HepG2 (cell line): ENCODE measurements at regions not wholly inside any gene's neighbourhood (a gene's known extent, or its start where the extent isn't known, plus 50 kb on each side); places are given as distances from the start of the nearest gene placed in this dataset.

Experiments used
- ATAC-seq: fragments of 200-7000 bp; cut with Tn5 transposase; 3 replicates; pipeline ENCODE4 v1.9.1; 2020; ENCODE audit warnings: mild to moderate bottlenecking, moderate library complexity
- BruUV-seq: library from RNA; stranded (reverse); fragments of 400-500 nt; replicated peaks from 2 replicates; lab custom pipeline; 2021; lab: Mats Ljungman, UMichigan
- CTCF ChIA-PET: fragments of 300-600 bp; formaldehyde crosslinking; extraction: SDS; loops from one replicate; lab custom pipeline; 2021; ENCODE audit warnings: low total read pairs, inconsistent platforms, low intra/inter-chr PET ratio; lab: Yijun Ruan, JAX
- POLR2A ChIA-PET: fragments of 350-600 bp; sonication (Branson Sonifier 250); formaldehyde crosslinking; loops from one replicate; lab custom pipeline; 2020; ENCODE audit warnings: antibody characterized with exemption, inconsistent platforms; lab: Yijun Ruan, JAX
- DNase-seq: peaks from one replicate; pipeline ENCODE4 v3.0.0-alpha.2; 2015; ENCODE audit warnings: low spot score
- FAIRE-seq: peaks from 3 replicates; lab custom pipeline; 2011; peaks lifted over from hg19 to GRCh38; lab: Jason Lieb, UNC
- H2AFZ ChIP-seq: one replicate; pipeline ENCODE4 v1.6.1; 2011; ENCODE audit warnings: low read length, inconsistent platforms
- H3K27ac ChIP-seq: fragments of 300-600 bp; 3 replicates; pipeline ENCODE4 v1.8.0; 2011; ENCODE audit warnings: mixed run types, mild to moderate bottlenecking, mixed read lengths, low read length, inconsistent platforms; ENCODE audit not compliant: insufficient read depth; ENCODE audit errors: extremely low read length
- H3K27me3 ChIP-seq, 2 experiments: fragments of 200-600 bp in 1 of 2; 2 replicates in 1 of 2; 3 replicates in 1 of 2; pipeline versions ENCODE4 v1.6.0 to v1.8.0; 2011; ENCODE audit warnings: low read length in 2 of 2, mild to moderate bottlenecking in 2 of 2, moderate library complexity in 2 of 2, inconsistent platforms in 1 of 2; ENCODE audit not compliant: insufficient read depth in 2 of 2, control insufficient read depth in 1 of 2
- H3K36me3 ChIP-seq, 2 experiments: fragments of 200-600 bp in 1 of 2; replicated peaks in 1 of 2; 2 replicates in 1 of 2; 3 replicates in 1 of 2; pipeline versions ENCODE4 v1.5.1 to v1.8.0; 2011; ENCODE audit warnings: low read length in 2 of 2, inconsistent platforms in 1 of 2; ENCODE audit not compliant: insufficient read depth in 2 of 2, control insufficient read depth in 1 of 2
- H3K4me1 ChIP-seq: 2 replicates; pipeline ENCODE4 v1.5.1; 2012; ENCODE audit warnings: low read length, inconsistent platforms; ENCODE audit not compliant: insufficient read depth
- H3K4me2 ChIP-seq: 2 replicates; pipeline ENCODE4 v1.6.0; 2011; ENCODE audit warnings: low read depth, low read length, inconsistent platforms
- H3K4me3 ChIP-seq, 3 experiments: fragments of 200-600 bp in 1 of 3; sonication (generic), shearing (Covaris generic) in 1 of 3; replicated peaks in 1 of 3; 2 replicates each; pipeline ENCODE4 v1.5.1; 2011 to 2016; ENCODE audit warnings: low read length in 3 of 3, inconsistent platforms in 2 of 3, low read depth in 2 of 3, mild to moderate bottlenecking in 2 of 3, control low read depth in 1 of 3, mixed read lengths in 1 of 3; ENCODE audit not compliant: insufficient read depth in 1 of 3
- H3K79me2 ChIP-seq: one replicate; pipeline ENCODE4 v1.6.1; 2011; ENCODE audit warnings: low read length, inconsistent platforms; ENCODE audit not compliant: insufficient read depth
- H3K9ac ChIP-seq: 2 replicates; pipeline ENCODE4 v1.6.0; 2011; ENCODE audit warnings: mild to moderate bottlenecking, low read depth, low read length, inconsistent platforms; ENCODE audit not compliant: insufficient read depth
- H3K9me3 ChIP-seq: 2 replicates; pipeline ENCODE4 v1.5.1; 2012; ENCODE audit warnings: mild to moderate bottlenecking, low read length
- H4K20me1 ChIP-seq: 2 replicates; pipeline ENCODE4 v1.6.0; 2011; ENCODE audit warnings: inconsistent platforms, mild to moderate bottlenecking, low read length, moderate library complexity; ENCODE audit not compliant: insufficient read depth
- JUN ChIP-seq: sonication (generic); formaldehyde crosslinking; IDR thresholded peaks from 2 replicates; pipeline ENCODE4 v1.4.0; 2020; ENCODE audit warnings: mild to moderate bottlenecking, missing genetic modification reagents
- RAD21 ChIP-seq: fragments of 450-650 bp; formaldehyde crosslinking; IDR thresholded peaks from 2 replicates; pipeline ENCODE4 v1.5.0; 2020; ENCODE audit warnings: mild to moderate bottlenecking
- RERE ChIP-seq: IDR thresholded peaks from 2 replicates; pipeline ENCODE4 v1.6.1; 2016; ENCODE audit warnings: low read depth, missing genetic modification reagents, missing compliant biosample characterization
- RFXANK ChIP-seq: IDR thresholded peaks from 2 replicates; pipeline ENCODE4 v1.6.1; 2016
- SMARCC2 ChIP-seq: fragments of 450-650 bp; IDR thresholded peaks from 2 replicates; pipeline ENCODE4 v1.6.1; 2017; ENCODE audit warnings: antibody characterized with exemption, mild to moderate bottlenecking
- ZBTB3 ChIP-seq: sonication (generic); formaldehyde crosslinking; IDR thresholded peaks from 2 replicates; pipeline ENCODE4 v1.4.0; 2020; ENCODE audit warnings: low read depth, mild to moderate bottlenecking, moderate library complexity, missing genetic modification reagents, borderline replicate concordance
- ZBTB8A ChIP-seq: sonication (generic); formaldehyde crosslinking; IDR thresholded peaks from 2 replicates; pipeline ENCODE4 v1.4.0; 2020; ENCODE audit warnings: mild to moderate bottlenecking, low read depth, missing genetic modification reagents, borderline replicate concordance
- ZFP36L2 ChIP-seq: sonication (generic); formaldehyde crosslinking; IDR thresholded peaks from 2 replicates; pipeline ENCODE4 v1.4.0; 2020; ENCODE audit warnings: missing genetic modification reagents
- ZNF136 ChIP-seq: sonication (generic); formaldehyde crosslinking; IDR thresholded peaks from 2 replicates; pipeline ENCODE4 v1.8.1; 2022; ENCODE audit warnings: low read depth, mild to moderate bottlenecking, moderate library complexity, missing genetic modification reagents
- ZNF160 ChIP-seq: sonication (generic); formaldehyde crosslinking; IDR thresholded peaks from 2 replicates; pipeline ENCODE4 v1.8.0; 2022; ENCODE audit warnings: mild to moderate bottlenecking, inconsistent platforms, missing genetic modification reagents
- ZNF235 ChIP-seq: sonication (generic); formaldehyde crosslinking; IDR thresholded peaks from 2 replicates; pipeline ENCODE4 v1.8.1; 2023; ENCODE audit warnings: mild to moderate bottlenecking, missing genetic modification reagents, borderline replicate concordance
- ZNF598 ChIP-seq: sonication (generic); formaldehyde crosslinking; IDR thresholded peaks from 2 replicates; pipeline ENCODE4 v1.5.1; 2020; ENCODE audit warnings: mild to moderate bottlenecking, missing genetic modification reagents, borderline replicate concordance
- ZNF777 ChIP-seq: sonication (generic); formaldehyde crosslinking; IDR thresholded peaks from 2 replicates; pipeline ENCODE4 v1.4.0; 2020; ENCODE audit warnings: missing genetic modification reagents
- WGBS: methylation state at CpG from one replicate; pipeline ENCODE4 v1.1.6; 2017; ENCODE audit warnings: low lambda C conversion rate; 5-methylcytosine and 5-hydroxymethylcytosine counted together
- in situ Hi-C: cut with HindIII; loops from 2 replicates; pipeline ENCODE4 v1.10.0; 2017; ENCODE audit warnings: low pct_unique_long_range_greater_than_20kb; ENCODE audit not compliant: extremely low pct_ligation_motif_present
- intact Hi-C: fragments of 100-400 bp; cut with micrococcal nuclease; formaldehyde crosslinking; loops from one replicate; pipeline ENCODE4 v1.10.0; 2022; ENCODE audit not compliant: unreplicated experiment
- TF ChIP-seq, protein P1 (sequence below): IDR thresholded peaks from 2 replicates; pipeline ENCODE4 v1.6.1; 2016
- TF ChIP-seq, protein P2 (sequence below): sonication (generic); formaldehyde crosslinking; IDR thresholded peaks from 2 replicates; pipeline ENCODE4 v1.4.0; 2020; ENCODE audit warnings: missing genetic modification reagents
- TF ChIP-seq, protein P3 (sequence below): sonication (generic); formaldehyde crosslinking; IDR thresholded peaks from 2 replicates; pipeline ENCODE4 v1.8.1; 2022; ENCODE audit warnings: mild to moderate bottlenecking, missing genetic modification reagents

DNA sequence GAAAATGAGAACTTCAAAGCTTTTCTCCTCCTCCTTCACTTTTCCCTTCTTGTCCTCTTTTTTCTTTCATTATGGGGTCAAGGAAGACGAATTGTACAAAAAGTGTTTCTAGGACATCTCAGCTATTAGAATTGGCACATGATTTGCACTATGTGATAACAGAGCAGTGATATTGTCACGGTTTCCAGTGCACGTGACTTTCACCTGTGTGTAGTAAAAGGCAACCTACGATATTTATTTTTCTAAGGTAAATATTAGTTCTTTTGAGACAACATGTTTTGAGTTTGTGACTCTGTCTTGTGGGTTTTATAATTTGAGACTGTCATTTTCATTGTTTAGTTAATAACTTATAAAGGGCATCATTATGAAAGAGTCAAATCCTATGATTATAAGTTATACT is 213.1 kb downstream of the PSAT1 start (continued):
- TF ChIP-seq, protein P1, sequence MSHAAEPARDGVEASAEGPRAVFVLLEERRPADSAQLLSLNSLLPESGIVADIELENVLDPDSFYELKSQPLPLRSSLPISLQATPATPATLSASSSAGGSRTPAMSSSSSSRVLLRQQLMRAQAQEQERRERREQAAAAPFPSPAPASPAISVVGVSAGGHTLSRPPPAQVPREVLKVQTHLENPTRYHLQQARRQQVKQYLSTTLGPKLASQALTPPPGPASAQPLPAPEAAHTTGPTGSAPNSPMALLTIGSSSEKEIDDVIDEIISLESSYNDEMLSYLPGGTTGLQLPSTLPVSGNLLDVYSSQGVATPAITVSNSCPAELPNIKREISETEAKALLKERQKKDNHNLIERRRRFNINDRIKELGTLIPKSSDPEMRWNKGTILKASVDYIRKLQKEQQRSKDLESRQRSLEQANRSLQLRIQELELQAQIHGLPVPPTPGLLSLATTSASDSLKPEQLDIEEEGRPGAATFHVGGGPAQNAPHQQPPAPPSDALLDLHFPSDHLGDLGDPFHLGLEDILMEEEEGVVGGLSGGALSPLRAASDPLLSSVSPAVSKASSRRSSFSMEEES (CRISPR knock-in tag): no peak
- no peak for TF ChIP-seq RERE (CRISPR knock-in tag)
- no peak for TF ChIP-seq ZNF598
- no peak for TF ChIP-seq JUN (CRISPR knock-in tag)
- TF ChIP-seq ZBTB8A (CRISPR knock-in tag): no peak

DNA sequence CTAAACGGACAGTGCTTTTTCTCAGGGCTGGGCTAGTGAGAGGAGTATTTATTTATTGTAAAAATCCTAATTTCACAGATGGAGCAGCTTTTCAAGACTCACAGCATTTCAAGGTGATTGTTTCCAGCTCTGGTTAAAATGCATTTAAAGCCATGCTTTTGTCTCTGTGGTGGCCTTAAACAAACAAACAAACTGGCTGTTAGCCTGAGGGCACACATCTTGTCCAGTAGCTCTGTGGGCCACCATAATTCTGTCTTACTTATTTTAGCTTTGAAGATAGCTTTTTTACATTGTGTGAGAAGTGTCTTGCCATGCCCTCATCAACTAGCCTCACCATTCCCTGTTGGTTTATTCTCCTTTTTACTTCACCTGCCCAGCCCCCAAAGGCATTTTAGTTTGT is 218.2 kb downstream of the PSAT1 start:
- POLR2A ChIA-PET: no interaction called here
- no TSS peak for BruUV-seq
- Histone ChIP-seq H3K27me3 (no peaks in the 10 kb centered on the region), H4K20me1 (no peaks in the 10 kb centered on the region), H3K79me2 (no peaks in the 10 kb centered on the region), H3K27ac (no peak overlapping the region), H3K9me3 (peaks cover 7% of the 10 kb centered on the region), H3K9ac (no peak overlapping the region), H3K4me2 (no peak overlapping the region), H3K4me3 (no peak overlapping the region), H3K36me3 (no peaks in the 10 kb centered on the region), H3K4me1 (no peaks in the 10 kb centered on the region), H2AFZ (no peak overlapping the region)
- intact Hi-C loops: no loop called here
- FAIRE-seq: no peak
- in situ Hi-C loops: no loop called here
- DNase-seq: no peak
- 0% methylated on average over 1 of the region's 1 CpG for WGBS
- CTCF ChIA-PET: no interaction called here
- no peak for ATAC-seq
- TF ChIP-seq, protein P2, sequence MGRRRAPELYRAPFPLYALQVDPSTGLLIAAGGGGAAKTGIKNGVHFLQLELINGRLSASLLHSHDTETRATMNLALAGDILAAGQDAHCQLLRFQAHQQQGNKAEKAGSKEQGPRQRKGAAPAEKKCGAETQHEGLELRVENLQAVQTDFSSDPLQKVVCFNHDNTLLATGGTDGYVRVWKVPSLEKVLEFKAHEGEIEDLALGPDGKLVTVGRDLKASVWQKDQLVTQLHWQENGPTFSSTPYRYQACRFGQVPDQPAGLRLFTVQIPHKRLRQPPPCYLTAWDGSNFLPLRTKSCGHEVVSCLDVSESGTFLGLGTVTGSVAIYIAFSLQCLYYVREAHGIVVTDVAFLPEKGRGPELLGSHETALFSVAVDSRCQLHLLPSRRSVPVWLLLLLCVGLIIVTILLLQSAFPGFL (CRISPR knock-in tag): no peak
- TF ChIP-seq ZBTB3 (no peak), ZNF777 (CRISPR knock-in tag) (no peak), RAD21 (CRISPR knock-in tag) (no peak), RFXANK (CRISPR knock-in tag) (no peak), ZNF136 (CRISPR knock-in tag) (no peak), ZFP36L2 (CRISPR knock-in tag) (no peak), SMARCC2 (no peak), ZNF160 (CRISPR knock-in tag) (no peak), ZNF235 (CRISPR knock-in tag) (no peak)
- TF ChIP-seq, protein P3, sequence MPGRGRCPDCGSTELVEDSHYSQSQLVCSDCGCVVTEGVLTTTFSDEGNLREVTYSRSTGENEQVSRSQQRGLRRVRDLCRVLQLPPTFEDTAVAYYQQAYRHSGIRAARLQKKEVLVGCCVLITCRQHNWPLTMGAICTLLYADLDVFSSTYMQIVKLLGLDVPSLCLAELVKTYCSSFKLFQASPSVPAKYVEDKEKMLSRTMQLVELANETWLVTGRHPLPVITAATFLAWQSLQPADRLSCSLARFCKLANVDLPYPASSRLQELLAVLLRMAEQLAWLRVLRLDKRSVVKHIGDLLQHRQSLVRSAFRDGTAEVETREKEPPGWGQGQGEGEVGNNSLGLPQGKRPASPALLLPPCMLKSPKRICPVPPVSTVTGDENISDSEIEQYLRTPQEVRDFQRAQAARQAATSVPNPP (CRISPR knock-in tag): no peak
